NCI-H128 (cell line): ENCODE measurements at regions not wholly inside any gene's neighbourhood (a gene's known extent, or its start where the extent isn't known, plus 50 kb on each side); places are given as distances from the start of the nearest gene placed in this dataset.

Experiments
- DNase-seq: peaks from one replicate; lab custom pipeline; 2025; ENCODE audit not compliant: unreplicated experiment; lab: John Stamatoyannopoulos, UW

DNA sequence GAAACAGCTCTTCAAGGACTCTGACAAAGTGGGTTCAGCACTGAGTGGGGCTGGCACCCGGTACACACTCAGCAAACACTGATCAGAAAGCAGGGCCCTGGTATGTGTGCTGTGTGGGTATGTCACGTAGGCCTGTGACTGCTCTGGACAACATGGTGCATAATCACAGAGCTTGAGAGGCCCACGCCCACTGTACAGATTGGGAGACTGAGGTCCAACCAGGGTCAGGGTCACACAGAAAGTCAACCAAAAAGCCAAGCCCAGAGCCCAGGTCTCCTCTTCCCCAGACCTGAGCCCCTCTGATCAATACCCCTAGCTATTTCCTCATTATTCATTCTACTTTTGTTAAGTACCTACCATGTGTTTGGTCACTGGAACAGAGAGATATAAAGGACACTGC is 166.1 kb upstream of the LINGO1 start:
- no peak for DNase-seq

DNA sequence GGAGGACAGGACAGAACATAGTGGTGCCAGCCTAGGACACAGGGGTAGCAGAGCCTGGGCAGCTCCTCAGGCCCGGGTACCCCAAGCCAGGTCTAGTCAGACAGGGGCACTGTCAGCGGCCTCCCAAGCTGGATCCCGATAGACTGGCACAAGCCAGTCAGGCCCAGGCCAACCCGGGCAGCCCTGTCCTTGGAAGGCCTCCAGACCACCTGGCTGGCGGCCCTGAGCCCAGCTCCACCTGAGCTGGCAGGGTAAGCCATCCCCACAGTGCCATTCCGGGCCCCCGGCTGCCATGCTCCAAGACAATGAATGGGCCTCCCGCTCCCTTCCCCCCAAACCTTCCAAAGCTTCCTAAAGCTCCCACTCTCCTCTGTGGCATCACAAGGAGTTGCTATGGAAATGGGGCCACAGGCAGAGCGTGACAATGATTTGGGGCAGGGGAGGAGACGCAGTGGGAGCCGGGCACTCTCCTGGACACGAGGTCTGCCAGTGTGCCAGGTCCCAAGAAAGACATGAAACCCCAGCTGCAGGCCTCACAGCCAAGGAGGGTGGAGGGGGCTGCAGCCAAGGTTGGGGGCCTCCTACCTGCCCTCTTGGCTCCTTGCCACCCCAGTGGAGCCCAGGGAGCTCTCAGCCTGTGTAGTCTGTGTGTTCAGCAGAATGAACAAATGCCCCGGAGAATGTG is 165.6 kb upstream of the LINGO1 start:
- no peak for DNase-seq

DNA sequence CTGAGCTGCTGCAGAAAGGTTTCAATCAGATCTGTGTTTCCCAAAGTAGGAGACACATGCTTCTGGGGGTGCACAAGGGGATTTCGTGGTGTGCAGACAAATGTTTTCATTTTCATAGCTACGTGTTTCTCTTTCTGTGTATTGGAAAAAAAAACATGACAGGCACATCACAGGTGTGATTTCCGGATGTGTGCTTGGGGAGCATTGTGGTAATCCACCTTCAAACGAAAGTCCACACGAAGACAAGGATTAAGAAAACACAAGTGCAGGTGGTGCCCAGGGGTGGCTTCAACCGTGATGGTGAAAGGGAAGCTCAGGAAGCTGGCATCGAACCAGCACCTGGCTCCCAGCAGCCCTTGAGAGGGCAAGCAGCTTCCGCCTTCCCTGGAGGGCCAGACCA is 164.6 kb upstream of the LINGO1 start:
- no peak for DNase-seq

DNA sequence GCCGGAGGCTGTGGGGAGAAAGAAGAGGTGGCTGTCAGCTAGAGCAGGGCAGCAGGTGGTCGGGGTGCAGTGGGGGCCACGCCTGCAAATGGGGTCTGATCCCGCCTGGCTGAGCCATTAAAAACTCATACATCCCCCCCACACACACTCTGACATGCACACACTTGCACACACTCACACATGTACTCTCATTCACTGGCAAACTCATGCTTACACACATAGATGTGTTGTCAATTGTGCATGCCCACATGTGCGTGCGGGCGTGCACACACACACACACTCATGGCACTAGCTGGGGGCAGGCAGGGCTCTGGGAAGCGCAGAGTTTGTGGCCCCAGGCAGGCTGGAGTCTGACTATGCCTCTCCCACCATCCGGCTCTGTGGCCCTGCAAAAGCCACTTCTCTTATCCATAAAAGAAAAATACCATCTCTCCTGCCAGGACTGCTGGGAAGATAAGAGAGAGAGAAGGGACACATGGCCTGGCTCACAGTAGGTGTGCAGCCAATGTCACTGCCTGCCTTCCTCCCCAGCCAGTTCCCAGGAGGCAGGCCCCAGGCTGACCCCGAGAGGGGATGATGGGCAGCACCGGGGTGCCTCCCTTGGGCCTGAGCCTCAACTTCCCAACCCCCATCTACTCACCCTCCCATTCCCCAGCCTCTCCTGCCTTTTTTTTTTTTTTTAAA is 163.5 kb upstream of the LINGO1 start:
- no peak for DNase-seq

DNA sequence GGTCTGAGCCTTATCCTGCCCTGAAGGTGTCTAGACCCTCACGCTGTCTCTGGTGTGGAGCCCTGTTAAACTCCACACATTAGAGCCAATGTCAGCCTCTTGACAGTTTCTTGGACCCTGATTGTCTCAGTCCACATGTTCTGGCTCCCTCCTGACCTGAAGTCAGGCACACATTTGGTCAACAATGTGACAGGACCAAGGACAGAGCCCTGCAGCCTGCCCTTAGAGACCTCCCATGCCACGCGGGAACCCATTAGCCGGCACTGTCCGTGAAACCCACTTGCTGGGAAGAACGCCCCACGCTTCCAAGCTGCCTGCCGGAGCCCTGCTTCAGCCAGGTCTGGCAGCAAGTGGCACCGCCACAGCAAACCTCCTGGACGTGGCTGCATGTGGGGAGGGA is 162.7 kb upstream of the LINGO1 start:
- no peak for DNase-seq

DNA sequence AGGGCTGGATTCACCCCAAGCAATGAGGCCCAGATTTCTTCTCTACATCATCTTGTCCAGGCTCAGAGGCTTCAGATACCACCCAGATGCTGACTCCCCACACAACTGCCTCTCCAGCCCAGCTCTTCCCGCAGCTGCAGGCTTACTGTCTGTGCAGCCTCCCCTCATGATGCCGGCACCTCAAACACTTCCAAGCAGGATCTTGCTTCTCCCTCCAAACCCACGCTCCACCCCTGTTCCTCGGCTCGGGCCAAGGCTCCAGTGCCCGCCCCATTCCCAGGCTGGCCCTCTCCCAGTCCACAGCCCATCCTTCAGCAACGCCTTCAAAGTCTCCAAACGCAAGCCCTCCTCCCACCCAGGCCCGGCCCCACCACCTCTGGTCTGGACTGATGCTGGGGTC is 159.2 kb upstream of the LINGO1 start:
- no peak for DNase-seq

DNA sequence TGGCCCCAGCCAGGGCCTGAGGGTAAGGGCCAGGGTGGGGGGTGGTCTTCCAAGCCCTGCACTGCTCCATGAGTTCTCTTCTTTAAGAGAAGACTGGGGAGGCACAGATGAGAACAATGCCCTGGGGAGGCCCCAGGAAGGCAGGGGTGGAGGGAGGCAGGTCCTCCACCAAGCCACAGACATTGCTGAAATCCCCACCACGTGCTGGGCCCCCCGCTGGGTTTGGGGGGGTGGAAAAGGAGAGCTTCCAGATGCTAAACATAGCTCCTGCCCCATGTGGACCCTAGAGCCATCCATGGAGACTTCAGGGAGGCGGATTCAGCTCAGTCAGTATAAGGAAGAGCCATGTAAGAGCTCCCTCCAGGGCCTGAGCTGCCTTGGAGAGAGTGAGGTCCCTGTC is 157.8 kb upstream of the LINGO1 start:
- DNase-seq: no peak

DNA sequence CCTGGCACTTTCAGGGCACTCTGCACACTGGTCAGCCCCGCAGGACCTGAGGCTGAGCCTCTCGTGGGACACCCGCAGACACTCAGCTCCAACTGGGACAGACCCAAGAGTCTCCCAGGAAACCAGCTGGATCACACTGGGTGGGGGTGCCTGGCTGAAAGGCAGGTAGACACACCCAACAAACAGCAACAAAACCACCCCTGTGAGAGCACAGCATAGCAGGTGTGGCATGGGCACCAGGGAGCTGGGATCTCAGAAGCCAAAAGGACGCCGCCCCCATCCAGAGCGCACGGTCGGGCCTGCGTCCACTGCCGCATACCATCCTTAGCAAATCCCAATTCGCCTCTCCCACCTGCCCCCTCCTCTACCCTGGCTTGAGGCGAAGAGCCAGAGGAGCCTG is 154.2 kb upstream of the LINGO1 start:
- no peak for DNase-seq

DNA sequence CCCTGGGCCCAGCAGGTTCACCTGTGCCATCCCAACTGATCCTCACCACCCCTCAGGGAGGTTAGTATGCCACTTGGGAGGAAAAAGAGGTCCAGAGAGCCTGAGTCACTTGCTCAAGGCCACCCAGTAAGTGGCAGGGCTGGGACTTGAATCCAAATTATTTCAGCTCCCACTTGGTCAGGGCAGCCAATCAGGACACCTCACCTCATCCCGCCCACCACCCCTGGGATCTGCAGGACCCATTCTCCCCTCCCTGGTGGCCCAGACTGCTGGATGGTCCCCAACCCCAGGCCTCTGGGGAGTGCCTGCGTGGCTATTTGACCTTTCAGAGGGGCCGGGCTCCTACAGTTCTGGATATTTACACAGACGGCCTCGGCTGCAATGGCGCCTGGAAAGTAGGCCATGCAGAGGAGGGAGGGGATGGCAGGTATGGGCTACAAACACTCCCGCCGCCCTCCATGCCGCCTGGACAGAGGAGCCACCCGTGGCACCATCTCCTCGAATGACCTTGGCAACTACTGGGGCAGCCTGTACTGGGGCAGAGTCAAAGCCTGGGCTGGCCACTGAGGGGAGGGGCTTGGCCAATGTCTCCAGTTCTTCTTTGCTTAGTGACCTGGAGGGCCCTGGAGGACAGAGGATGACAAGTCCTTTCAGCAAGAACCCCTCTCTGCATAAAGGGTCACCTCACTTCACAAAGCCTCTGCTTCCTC is 153.6 kb upstream of the LINGO1 start:
- DNase-seq: no peak

DNA sequence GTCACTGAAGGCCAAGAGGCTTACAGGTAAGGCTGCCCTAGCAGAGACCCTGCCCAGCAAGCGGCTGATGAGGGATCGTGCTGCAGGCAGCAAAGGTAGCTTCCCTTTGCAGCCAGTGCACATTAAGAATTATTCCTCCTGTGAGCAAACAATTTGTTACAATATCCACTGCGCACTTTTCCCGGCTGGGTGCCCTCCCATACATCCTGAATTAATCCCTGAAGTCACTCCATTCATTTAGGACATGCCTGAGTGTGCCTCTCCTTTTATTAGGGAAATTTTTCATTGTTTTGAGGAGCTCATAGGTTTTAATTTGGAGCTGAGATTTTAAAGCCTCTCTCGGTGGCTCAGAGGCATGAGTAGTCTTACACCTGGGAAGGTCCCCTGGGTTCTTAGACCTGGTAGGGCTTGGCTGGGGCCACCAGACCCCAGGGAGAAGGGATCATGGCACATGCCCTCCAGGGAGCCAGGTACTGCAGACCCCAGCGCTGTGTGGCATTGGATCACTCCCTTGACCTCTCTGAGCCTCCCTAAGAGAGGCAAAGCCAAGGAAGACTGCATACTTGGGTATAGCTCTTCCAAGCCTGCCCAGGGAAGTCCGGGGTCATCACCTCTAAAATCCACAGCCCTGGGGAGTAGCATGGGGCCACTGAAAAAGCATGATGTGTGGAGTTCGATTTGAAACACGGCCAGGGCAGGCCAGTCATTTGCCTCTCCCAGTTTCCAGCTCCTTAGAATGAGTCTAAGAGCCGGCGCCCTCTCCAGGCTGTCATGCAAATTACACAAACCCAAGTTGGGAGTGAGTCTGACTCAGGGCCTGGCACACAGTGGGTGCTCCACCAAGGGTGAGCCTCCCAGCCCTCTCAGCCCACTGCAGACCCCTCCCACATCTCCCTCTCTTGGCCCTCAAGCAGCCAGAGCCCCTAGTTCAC is 151.9 kb upstream of the LINGO1 start:
- DNase-seq: no peak

DNA sequence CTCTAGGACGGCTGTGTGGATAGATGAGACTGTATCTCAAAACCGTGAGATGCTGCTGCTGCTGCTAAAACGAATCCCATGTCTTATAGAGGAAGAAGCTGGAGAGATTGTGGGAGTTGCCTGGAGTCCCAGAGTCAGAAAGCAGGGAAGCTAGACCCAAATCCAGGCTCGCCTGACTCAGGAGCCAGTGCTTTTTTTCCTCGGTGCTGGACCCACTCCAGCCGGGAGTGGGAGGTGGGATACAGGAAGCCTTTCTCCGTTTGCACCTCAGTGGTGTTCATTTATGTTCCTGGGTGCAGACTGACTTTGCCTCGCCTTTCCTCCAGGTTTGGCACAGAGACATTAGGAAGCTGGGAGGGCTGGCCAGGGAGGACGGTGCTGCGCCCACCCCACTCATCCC is 150.9 kb upstream of the LINGO1 start:
- DNase-seq: no peak

DNA sequence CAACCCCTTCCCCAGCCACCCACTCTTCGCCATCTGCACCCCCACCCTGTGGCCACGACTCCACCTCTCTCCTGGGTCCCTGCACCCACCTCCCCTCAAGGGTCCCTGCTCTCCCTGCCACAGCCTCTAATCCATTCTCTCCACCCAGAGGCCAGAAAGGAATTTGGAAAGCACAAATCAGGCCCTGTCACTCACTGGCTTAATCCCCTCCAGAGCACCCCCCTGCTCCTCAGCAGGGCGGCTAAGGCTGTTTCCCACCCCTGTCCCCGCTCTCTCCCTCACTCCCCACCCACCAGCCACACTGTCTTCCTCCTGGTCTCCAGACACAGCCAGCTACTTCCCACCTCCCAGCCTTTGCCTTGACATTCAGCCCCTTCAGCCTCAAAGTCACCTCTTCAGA is 150.0 kb upstream of the LINGO1 start:
- DNase-seq: no peak

DNA sequence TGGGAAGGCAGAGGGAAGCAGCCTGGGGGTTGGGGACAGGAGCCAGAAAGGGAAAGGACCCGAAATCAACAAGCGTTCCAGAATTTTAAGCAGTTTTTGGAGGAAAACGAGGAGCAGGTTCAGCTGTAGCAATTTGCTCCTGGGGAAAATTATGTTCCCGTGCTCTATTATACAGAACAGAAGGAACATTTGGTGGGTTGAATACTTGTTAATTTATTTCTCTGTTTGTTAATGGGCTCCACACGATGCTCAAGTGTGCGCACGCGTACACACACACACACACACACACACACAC is 149.2 kb upstream of the LINGO1 start:
- no peak for DNase-seq

DNA sequence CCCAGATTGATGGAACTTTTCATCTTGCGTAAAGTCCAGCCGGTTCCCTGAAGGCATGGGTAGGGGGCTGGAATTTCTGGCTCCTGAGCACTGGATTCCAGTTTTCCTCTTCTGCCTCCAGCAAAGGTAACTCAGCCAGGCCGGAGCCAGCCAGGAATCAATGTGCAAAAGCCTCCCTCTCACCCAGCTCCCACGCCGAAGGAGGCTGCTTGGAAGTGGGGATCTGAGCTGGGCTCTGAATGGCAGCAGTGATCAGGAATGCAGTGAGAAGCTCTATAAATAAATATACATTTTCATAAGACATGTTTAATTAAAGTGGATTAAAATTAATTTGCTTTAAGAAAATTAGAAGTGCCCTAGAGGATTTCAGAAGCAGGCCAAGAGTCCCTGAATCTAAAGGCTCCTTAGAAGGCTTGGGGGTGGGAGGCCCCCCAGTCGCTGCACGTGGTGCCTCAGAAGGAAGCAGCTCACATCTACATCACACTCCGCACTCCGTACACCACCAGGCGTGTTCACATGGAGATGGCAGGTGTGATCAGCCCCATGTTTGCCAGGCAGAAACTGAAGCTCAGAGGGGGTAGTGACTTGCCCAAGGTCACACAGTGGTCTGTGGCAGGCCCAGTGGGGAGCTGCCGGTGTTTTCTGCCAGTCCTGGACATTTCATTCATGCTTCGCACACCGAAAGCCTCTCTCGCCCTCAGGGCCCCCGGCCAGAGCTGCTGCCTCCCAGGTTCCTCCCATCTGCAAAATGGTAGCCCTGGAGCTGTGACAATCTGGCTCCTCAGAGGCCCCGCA is 148.6 kb upstream of the LINGO1 start:
- DNase-seq: no peak

DNA sequence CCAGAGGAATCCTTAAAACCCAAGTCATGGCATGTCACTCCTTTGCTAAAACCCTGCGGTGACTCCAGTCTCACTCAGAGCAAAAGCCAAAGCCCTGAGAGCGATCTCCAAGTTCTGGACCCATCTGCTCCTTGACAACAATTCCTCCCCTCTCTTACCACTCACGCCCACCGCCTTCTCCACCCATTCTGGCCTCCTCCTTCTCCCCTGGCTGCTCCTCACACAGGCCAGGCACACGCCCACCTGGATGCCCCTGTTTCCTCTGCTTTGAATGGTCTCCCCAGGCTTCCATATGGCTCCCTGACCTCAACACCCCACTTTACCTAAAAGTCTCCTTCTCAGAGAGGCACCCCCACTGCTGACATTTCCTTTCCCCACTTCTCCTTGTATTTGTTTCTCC is 146.1 kb upstream of the LINGO1 start:
- no peak for DNase-seq

DNA sequence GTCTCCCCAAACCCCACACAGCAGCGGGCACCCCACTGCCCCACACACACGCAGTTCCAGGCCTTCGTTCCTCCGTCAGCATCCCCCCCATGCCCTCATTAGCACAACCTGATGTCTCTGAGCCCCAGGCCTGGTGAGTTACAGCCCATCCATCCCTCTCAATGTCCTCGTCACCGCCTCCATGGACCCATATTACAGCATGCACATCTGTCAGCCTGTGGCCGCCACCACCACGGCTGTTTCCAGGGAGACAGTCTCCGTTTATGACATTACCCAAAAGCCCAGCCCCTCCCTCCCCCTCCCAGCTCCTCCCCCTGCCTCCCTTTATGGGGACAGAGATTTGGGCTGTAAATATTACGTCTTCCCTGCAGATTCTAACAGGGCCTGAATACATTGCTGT is 143.1 kb upstream of the LINGO1 start:
- DNase-seq: no peak

DNA sequence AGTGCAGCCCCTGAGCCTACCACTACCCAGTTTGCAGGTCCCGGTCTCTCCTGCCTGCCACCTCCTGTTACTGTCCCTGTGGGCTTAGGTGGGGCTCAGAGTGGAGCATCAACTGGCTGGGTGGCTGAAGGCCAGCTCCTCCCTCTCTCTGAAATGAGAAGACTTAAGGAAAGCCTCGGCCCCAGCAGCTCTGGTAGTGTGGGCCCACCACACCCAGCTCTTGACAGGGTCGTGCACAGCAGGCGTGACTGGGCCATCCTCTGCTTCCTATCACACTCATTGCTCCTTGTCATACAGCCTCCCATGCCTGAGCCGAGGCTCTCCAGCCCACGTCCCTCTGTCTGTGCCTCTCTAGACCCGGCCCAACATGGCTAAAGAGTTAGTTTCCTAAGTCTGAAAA is 142.7 kb upstream of the LINGO1 start:
- DNase-seq: no peak

DNA sequence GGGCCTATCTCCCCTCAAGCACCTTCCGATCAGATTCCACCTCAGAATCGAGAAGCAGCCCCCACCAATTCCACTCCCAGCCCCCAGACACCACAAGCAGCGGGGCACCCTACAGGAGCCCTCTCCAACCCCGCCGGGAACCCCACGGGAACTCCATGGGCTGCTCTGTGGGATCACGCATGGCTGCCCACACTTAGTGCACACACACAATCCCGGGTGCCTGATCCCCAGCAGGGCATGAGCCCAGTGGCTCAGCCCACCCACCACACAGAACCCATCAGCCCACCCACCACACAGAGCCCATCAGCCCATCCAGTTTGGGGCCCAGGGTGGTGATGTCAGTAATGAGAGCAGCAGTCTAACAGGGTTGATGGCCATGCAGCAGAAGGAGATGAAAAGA is 141.6 kb upstream of the LINGO1 start:
- DNase-seq: no peak

DNA sequence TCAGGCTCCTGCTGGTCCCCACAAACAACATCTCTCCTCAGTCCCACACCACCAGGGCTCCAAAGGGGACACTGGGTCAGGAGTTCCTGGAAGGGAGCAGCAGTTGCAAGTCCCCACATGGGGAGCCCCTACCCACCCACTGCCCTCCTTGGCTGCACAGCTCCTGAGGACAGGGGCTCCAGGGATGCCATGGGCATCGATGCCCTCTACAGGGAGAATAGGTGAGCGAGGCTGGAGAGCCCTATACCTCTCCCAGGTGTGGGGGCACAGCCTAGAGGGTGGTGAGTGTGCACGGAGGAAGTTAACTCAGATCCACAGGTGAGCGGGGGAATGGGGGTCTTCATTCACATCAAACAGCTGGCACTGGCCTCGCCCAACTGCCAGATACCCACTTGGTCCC is 141.2 kb upstream of the LINGO1 start:
- DNase-seq: no peak

DNA sequence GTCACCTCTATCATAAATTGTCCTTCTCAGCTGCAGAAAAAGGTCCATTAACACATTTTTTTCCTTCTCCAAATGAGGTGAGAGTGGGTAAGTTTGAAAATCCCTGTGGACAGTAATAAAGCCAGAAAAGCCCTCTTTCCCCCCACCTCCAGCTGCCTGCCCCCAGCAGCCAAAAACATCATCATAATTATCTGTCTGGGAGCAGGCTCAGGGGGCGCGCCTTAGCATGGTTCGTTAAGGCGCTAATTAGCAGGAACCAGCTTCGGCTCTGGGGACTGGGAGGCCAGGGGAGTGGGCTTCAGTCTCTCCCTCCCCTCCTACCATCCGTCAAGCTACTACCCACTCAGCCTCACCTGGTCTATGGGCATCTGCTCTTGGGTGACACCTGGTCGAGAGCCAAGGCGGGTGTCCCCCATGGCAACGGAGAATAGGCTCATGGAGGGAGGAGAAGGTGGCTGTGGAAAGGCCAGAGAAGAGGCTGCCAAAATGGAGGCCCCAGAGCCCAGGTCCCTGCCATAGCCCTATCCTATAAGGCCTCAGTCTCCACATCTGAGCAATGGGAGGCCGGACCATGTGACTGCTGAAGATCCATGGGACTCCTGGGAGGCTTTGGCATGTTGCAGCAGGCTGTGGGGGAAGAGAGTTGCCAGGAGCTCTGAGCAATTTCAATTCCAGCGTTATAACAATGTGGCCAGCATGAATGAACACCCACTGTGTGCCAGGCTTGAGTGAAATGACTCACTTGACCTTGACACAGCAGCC is 140.1 kb upstream of the LINGO1 start:
- no peak for DNase-seq
